IMR-90 (cell line): ENCODE measurements at regions not wholly inside any gene's neighbourhood (a gene's known extent, or its start where the extent isn't known, plus 50 kb on each side); places are given as distances from the start of the nearest gene placed in this dataset.

ENCODE experiments used
- ATAC-seq: fragments of 200-7000 bp; cut with Tn5 transposase; 2 replicates; pipeline ENCODE4 v1.9.1; 2020; ENCODE audit warnings: low read depth, mild to moderate bottlenecking, moderate library complexity
- BruUV-seq: library from RNA; stranded (reverse); fragments of 400-500 nt; replicated peaks from 2 replicates; lab custom pipeline; 2021; lab: Mats Ljungman, UMichigan
- CTCF ChIA-PET: fragments of 300-600 bp; formaldehyde crosslinking; extraction: SDS; loops from one replicate; lab custom pipeline; 2021; ENCODE audit warnings: antibody characterized with exemption; lab: Yijun Ruan, JAX
- POLR2A ChIA-PET: fragments of 300-600 bp; sonication (Branson Sonifier 250); formaldehyde crosslinking; loops from one replicate; lab custom pipeline; 2022; ENCODE audit warnings: antibody characterized with exemption; ENCODE audit not compliant: unreplicated experiment; lab: Charles Lee
- DNase-seq: peaks from one replicate; pipeline ENCODE4 v3.0.0; 2013
- H2AFZ ChIP-seq: replicated peaks from 2 replicates; pipeline ENCODE3; 2013; ENCODE audit warnings: low read length, mild to moderate bottlenecking; ENCODE audit not compliant: poor library complexity
- H2AK5ac ChIP-seq: 2 replicates; pipeline ENCODE4 v1.6.1; 2013; ENCODE audit warnings: low read depth, low read length, inconsistent platforms
- H2AK9ac ChIP-seq: replicated peaks from 2 replicates; pipeline ENCODE3; 2013; ENCODE audit warnings: mild to moderate bottlenecking, low read depth, low read length, moderate library complexity; ENCODE audit not compliant: poor library complexity
- H2BK120ac ChIP-seq: 2 replicates; pipeline ENCODE4 v1.6.1; 2013; ENCODE audit warnings: low read depth, low read length, inconsistent platforms
- H2BK15ac ChIP-seq: 3 replicates; pipeline ENCODE4 v1.6.1; 2013; ENCODE audit warnings: low read depth, low read length, inconsistent platforms
- H2BK20ac ChIP-seq: 2 replicates; pipeline ENCODE4 v1.6.1; 2013; ENCODE audit warnings: low read depth, mild to moderate bottlenecking, inconsistent platforms, low read length, moderate library complexity
- H2BK5ac ChIP-seq: 2 replicates; pipeline ENCODE4 v1.6.1; 2013; ENCODE audit warnings: mild to moderate bottlenecking, low read depth, low read length, inconsistent platforms; ENCODE audit not compliant: poor library complexity, severe bottlenecking
- H3K14ac ChIP-seq: replicated peaks from 2 replicates; pipeline ENCODE4 v1.6.1; 2013; ENCODE audit warnings: low read depth, low read length, inconsistent platforms
- H3K18ac ChIP-seq: 2 replicates; pipeline ENCODE4 v1.6.1; 2013; ENCODE audit warnings: low read depth, low read length, control low read depth
- H3K23ac ChIP-seq: 2 replicates; pipeline ENCODE4 v1.6.1; 2013; ENCODE audit warnings: low read depth, low read length, inconsistent platforms
- H3K27ac ChIP-seq: 2 replicates; pipeline ENCODE4 v1.5.1; 2013; ENCODE audit warnings: mild to moderate bottlenecking, control low read depth, low read length; ENCODE audit not compliant: insufficient read depth
- H3K27me3 ChIP-seq: 2 replicates; pipeline ENCODE4 v1.6.1; 2013; ENCODE audit warnings: low read length; ENCODE audit not compliant: control insufficient read depth, insufficient read depth
- H3K36me3 ChIP-seq: 2 replicates; pipeline ENCODE4 v1.6.1; 2013; ENCODE audit warnings: low read length, mixed read lengths; ENCODE audit not compliant: control insufficient read depth, insufficient read depth
- H3K4ac ChIP-seq: 2 replicates; pipeline ENCODE4 v1.6.1; 2013; ENCODE audit warnings: low read depth, low read length, inconsistent platforms
- H3K4me1 ChIP-seq: 2 replicates; pipeline ENCODE4 v1.6.1; 2013; ENCODE audit warnings: low read length, mixed read lengths; ENCODE audit not compliant: control insufficient read depth, insufficient read depth
- H3K4me2 ChIP-seq: 2 replicates; pipeline ENCODE4 v1.6.1; 2013; ENCODE audit warnings: low read depth, mild to moderate bottlenecking, control low read depth, low read length, moderate library complexity
- H3K4me3 ChIP-seq: 2 replicates; pipeline ENCODE4 v1.5.1; 2013; ENCODE audit warnings: low read depth, mild to moderate bottlenecking, control low read depth, low read length, moderate library complexity; ENCODE audit not compliant: insufficient read depth
- H3K56ac ChIP-seq: 2 replicates; pipeline ENCODE4 v1.6.1; 2013; ENCODE audit warnings: low read length, inconsistent platforms; ENCODE audit not compliant: insufficient read depth; ENCODE audit errors: extremely low read depth
- H3K79me1 ChIP-seq, 2 experiments: 2 replicates each; pipeline ENCODE4 v1.6.1; 2013; ENCODE audit warnings: low read length in 2 of 2, inconsistent platforms in 1 of 2, low read depth in 1 of 2
- H3K9ac ChIP-seq: 2 replicates; pipeline ENCODE4 v1.6.1; 2013; ENCODE audit warnings: low read depth, low read length, control low read depth
- H3K9me1 ChIP-seq: 2 replicates; pipeline ENCODE4 v1.6.1; 2013; ENCODE audit warnings: low read length, inconsistent platforms; ENCODE audit not compliant: insufficient read depth
- H3K9me3 ChIP-seq: 2 replicates; pipeline ENCODE4 v1.6.1; 2013; ENCODE audit warnings: low read length; ENCODE audit not compliant: control insufficient read depth, insufficient read depth
- H4K20me1 ChIP-seq: 2 replicates; pipeline ENCODE4 v1.6.1; 2013; ENCODE audit warnings: low read length, inconsistent platforms; ENCODE audit not compliant: insufficient read depth
- H4K5ac ChIP-seq: 2 replicates; pipeline ENCODE4 v1.6.1; 2013; ENCODE audit warnings: mild to moderate bottlenecking, low read depth, low read length, control low read depth
- H4K8ac ChIP-seq, 2 experiments: 2 replicates each; pipeline ENCODE4 v1.6.1; 2013; ENCODE audit warnings: low read depth in 2 of 2, low read length in 2 of 2, control low read depth in 1 of 2, inconsistent platforms in 1 of 2
- H4K91ac ChIP-seq: 2 replicates; pipeline ENCODE4 v1.6.1; 2013; ENCODE audit warnings: low read depth, low read length, inconsistent platforms; ENCODE audit not compliant: insufficient read depth
- BHLHE40 ChIP-seq: fragments of 150-350 bp; IDR thresholded peaks from 2 replicates; pipeline ENCODE4 v1.6.1; 2016; ENCODE audit warnings: mild to moderate bottlenecking, low read depth, low read length
- CEBPB ChIP-seq: IDR thresholded peaks from 2 replicates; pipeline ENCODE4 v1.6.1; 2012; ENCODE audit warnings: low read depth, low read length, improper control_type of control experiment
- CHD1 ChIP-seq: IDR thresholded peaks from 2 replicates; pipeline ENCODE4 v1.6.1; 2012; ENCODE audit warnings: low read depth, low read length, improper control_type of control experiment
- CTCF ChIP-seq: conservative IDR thresholded peaks from 2 replicates; pipeline ENCODE4 v1.5.1; 2012; ENCODE audit warnings: mild to moderate bottlenecking, low read depth, low read length, improper control_type of control experiment
- FOS ChIP-seq: fragments of 150-350 bp; IDR thresholded peaks from 2 replicates; pipeline ENCODE4 v1.6.1; 2016; ENCODE audit warnings: low read depth, low read length
- MAFK ChIP-seq: IDR thresholded peaks from 2 replicates; pipeline ENCODE4 v1.6.1; 2012; ENCODE audit warnings: low read depth, low read length, improper control_type of control experiment
- MAZ ChIP-seq: IDR thresholded peaks from 2 replicates; pipeline ENCODE4 v1.6.1; 2012; ENCODE audit warnings: low read depth, mild to moderate bottlenecking, low read length, improper control_type of control experiment, moderate library complexity, borderline replicate concordance
- MXI1 ChIP-seq: IDR thresholded peaks from 2 replicates; pipeline ENCODE4 v1.6.1; 2012; ENCODE audit warnings: low read depth, mild to moderate bottlenecking, low read length, moderate library complexity, borderline replicate concordance
- NFE2L2 ChIP-seq: fragments of 150-350 bp; IDR thresholded peaks from 2 replicates; pipeline ENCODE4 v1.6.1; 2016; ENCODE audit warnings: low read depth, mild to moderate bottlenecking, low read length
- POLR2A ChIP-seq: IDR thresholded peaks from 2 replicates; pipeline ENCODE4 v1.6.1; 2012; ENCODE audit warnings: mild to moderate bottlenecking, low read depth, low read length
- RAD21 ChIP-seq: IDR thresholded peaks from 2 replicates; pipeline ENCODE4 v1.6.1; 2012; ENCODE audit warnings: low read length, improper control_type of control experiment
- RCOR1 ChIP-seq: IDR thresholded peaks from 2 replicates; pipeline ENCODE4 v1.6.1; 2012; ENCODE audit warnings: mild to moderate bottlenecking, low read length, improper control_type of control experiment; ENCODE audit not compliant: insufficient replicate concordance
- RFX5 ChIP-seq: IDR thresholded peaks from 2 replicates; pipeline ENCODE4 v1.8.0; 2012; ENCODE audit warnings: low read depth, mild to moderate bottlenecking, low read length, moderate library complexity
- SMC3 ChIP-seq: fragments of 150-350 bp; IDR thresholded peaks from 2 replicates; pipeline ENCODE4 v1.6.1; 2016; ENCODE audit warnings: low read depth, mild to moderate bottlenecking, antibody characterized with exemption, low read length, moderate library complexity
- USF2 ChIP-seq: fragments of 150-350 bp; IDR thresholded peaks from 2 replicates; pipeline ENCODE4 v1.6.1; 2017; ENCODE audit warnings: mild to moderate bottlenecking, antibody characterized with exemption, low read length, low read depth
- dilution Hi-C: fragments of 300-500 bp; cut with HindIII; formaldehyde crosslinking; loops from one replicate; pipeline ENCODE4 v1.14.3; 2018; ENCODE audit warnings: low sequenced_read_pairs; ENCODE audit not compliant: unreplicated experiment
- in situ Hi-C: fragments of 300-500 bp; cut with MboI; formaldehyde crosslinking; loops from 3 replicates; pipeline ENCODE4 v1.14.3; 2019; ENCODE audit warnings: low sequenced_read_pairs, inconsistent platforms, mixed read lengths
- intact Hi-C: fragments of 100-400 bp; cut with micrococcal nuclease; formaldehyde crosslinking; loops from 2 replicates; pipeline ENCODE4 v1.10.0; 2022
- TF ChIP-seq, protein P1 (sequence below): fragments of 150-350 bp; IDR thresholded peaks from 2 replicates; pipeline ENCODE4 v1.6.1; 2016; ENCODE audit warnings: low read depth, mild to moderate bottlenecking, low read length, moderate library complexity, borderline replicate concordance

DNA sequence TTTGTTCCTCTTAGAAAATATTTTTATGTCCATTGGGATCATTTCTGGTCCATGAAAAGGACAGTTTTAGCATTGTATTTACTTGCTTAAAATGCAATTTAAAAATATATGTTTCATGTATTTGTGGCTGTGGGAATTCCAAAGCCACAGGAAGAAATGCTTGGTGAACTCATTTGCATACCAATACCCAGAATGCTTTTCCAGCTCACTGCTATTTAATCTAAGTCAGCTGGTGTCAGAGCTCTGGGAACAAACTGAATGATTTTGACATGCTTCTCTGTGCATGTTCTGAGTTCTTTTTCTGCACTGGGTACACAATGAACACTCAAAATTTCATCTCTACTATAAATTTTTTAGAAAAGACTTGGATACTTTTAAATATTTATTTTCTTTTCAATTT, 482.8 kb upstream of the ARRDC3 start:
- Histone ChIP-seq H3K36me3 (no peaks in the 10 kb centered on the region), H4K8ac (no peak overlapping the region), H2AK9ac (no peak overlapping the region), H3K23ac (no peak overlapping the region), H3K4me2 (no peak overlapping the region), H3K9me1 (no peaks in the 10 kb centered on the region), H3K9ac (no peak overlapping the region), H3K4ac (no peak overlapping the region), H3K4me3 (no peak overlapping the region), H3K27me3 (no peaks in the 10 kb centered on the region), H3K9me3 (no peaks in the 10 kb centered on the region), H3K4me1 (no peaks in the 10 kb centered on the region), H2BK20ac (no peak overlapping the region), H3K79me1 (no peaks in the 10 kb centered on the region), H2BK120ac (no peak overlapping the region), H4K91ac (no peak overlapping the region), H2BK5ac (no peak overlapping the region), H3K18ac (no peak overlapping the region), H2AFZ (no peak overlapping the region), H3K56ac (no peak overlapping the region), H4K20me1 (no peaks in the 10 kb centered on the region), H2BK15ac (no peak overlapping the region), H4K5ac (no peak overlapping the region), H3K27ac (no peak overlapping the region), H3K14ac (no peak overlapping the region), H2AK5ac (no peak overlapping the region)
- in situ Hi-C loops, result no loop called here
- ATAC-seq (no peak), DNase-seq (no peak)
- ChIA-PET POLR2A (no interaction called here), CTCF (no interaction called here)
- TF ChIP-seq, protein P1, sequence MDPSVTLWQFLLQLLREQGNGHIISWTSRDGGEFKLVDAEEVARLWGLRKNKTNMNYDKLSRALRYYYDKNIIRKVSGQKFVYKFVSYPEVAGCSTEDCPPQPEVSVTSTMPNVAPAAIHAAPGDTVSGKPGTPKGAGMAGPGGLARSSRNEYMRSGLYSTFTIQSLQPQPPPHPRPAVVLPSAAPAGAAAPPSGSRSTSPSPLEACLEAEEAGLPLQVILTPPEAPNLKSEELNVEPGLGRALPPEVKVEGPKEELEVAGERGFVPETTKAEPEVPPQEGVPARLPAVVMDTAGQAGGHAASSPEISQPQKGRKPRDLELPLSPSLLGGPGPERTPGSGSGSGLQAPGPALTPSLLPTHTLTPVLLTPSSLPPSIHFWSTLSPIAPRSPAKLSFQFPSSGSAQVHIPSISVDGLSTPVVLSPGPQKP, result no peak
- no peak for TF ChIP-seq SMC3
- no peak for TF ChIP-seq CHD1
- TF ChIP-seq MXI1, result no peak
- TF ChIP-seq CTCF, result no peak
- no peak for TF ChIP-seq MAZ
- TF ChIP-seq POLR2A, result no peak
- TF ChIP-seq BHLHE40, result no peak
- no peak for TF ChIP-seq RFX5
- TF ChIP-seq RCOR1, result no peak
- no peak for TF ChIP-seq CEBPB
- no peak for TF ChIP-seq USF2
- TF ChIP-seq MAFK, result no peak
- no peak for TF ChIP-seq RAD21
- no peak for TF ChIP-seq NFE2L2
- no peak for TF ChIP-seq FOS
- dilution Hi-C loops, result no loop called here
- intact Hi-C loops, result no loop called here
- no TSS peak for BruUV-seq
